ENCODE measurements at regions not wholly inside any gene's neighbourhood (a gene's known extent, or its start where the extent isn't known, plus 50 kb on each side); places are given as distances from the start of the nearest gene placed in this dataset.

DNA sequence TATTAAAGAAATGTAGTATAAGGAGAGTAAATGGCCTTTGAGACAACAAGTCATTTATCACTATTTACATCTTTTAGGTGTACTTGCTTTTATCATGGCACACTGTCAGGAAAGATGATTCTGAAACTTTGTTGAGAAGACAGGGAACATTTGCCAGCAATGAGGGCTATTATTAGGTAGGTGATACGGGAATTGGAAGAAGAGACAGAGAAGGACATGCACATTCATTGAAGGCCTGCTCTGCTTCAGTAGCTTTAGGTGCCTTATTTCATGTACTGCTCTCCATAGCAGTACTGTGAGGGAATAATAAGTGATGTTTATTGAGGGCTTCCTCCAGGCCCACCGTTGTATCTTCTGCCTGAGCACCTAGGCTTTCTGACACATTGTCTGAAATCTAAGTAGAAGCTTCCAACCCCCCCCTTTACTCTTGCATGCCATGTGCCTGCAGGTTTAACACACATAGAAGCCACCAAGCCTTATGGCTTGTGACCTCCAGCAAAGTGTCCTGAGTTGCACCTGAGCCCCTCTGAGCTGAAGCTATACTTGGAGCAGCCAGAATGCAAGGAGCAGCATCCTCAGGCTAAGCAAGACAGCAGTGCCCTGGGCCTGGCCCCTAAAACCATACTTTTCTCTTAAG is 275.2 kb upstream of the VLDLR start:
- DNase-seq (ENCODE audit: low read depth), result no peak
- no peak overlapping the region for H3K4me3 ChIP-seq (ENCODE audit: control insufficient read depth, low read depth, low read length)
- TF ChIP-seq, protein P1, sequence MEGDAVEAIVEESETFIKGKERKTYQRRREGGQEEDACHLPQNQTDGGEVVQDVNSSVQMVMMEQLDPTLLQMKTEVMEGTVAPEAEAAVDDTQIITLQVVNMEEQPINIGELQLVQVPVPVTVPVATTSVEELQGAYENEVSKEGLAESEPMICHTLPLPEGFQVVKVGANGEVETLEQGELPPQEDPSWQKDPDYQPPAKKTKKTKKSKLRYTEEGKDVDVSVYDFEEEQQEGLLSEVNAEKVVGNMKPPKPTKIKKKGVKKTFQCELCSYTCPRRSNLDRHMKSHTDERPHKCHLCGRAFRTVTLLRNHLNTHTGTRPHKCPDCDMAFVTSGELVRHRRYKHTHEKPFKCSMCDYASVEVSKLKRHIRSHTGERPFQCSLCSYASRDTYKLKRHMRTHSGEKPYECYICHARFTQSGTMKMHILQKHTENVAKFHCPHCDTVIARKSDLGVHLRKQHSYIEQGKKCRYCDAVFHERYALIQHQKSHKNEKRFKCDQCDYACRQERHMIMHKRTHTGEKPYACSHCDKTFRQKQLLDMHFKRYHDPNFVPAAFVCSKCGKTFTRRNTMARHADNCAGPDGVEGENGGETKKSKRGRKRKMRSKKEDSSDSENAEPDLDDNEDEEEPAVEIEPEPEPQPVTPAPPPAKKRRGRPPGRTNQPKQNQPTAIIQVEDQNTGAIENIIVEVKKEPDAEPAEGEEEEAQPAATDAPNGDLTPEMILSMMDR (conservative IDR thresholded peaks at IDR 0.05; ENCODE audit: control insufficient read depth, insufficient read depth, low read depth, low read length), result no peak

DNA sequence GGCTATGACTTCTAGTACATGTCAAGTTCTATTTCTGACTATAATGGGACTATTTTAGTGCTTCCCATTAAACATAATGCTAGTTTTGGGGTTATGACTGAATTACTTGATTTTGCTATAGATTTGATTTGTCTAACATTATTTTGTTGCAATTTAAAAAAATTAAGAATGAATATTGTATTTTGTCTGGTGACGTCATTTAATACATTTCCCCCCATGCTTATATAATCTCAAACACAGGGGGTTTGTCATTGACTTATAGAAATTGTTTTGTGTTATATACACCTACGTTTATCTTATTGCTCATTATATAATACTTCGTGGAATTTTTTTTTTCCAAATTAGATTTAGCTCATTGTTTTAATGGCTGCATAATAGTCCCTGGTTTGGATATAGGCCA is 270.3 kb upstream of the VLDLR start:
- no peak for DNase-seq (ENCODE audit: low read depth)
- H3K4me3 ChIP-seq (ENCODE audit: control insufficient read depth, low read depth, low read length), result no peak overlapping the region
- TF ChIP-seq, protein P1 (conservative IDR thresholded peaks at IDR 0.05; ENCODE audit: control insufficient read depth, insufficient read depth, low read depth, low read length), result no peak

DNA sequence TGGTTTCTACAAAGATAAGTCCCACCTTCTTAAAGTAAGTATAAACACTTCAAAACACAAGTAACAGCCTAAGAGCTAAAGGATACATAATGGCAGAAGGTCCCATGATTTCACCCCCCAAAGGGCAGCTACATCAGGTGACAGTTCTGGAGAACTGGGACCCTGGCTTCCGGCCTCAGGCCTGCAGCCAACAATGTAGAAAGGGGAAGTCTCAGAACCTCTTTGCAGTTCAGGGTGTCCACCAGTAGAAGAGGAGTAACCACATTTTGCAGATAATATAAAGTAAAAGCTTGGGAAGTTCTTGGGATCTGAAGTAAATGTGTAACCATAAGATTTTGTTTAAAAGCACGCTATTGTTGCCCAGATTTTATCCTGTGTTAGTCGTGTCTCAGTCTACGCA is 267.4 kb upstream of the VLDLR start:
- TF ChIP-seq, protein P1 (conservative IDR thresholded peaks at IDR 0.05; ENCODE audit: control insufficient read depth, insufficient read depth, low read depth, low read length), result no peak
- DNase-seq (ENCODE audit: low read depth), result no peak
- no peak overlapping the region for H3K4me3 ChIP-seq (ENCODE audit: control insufficient read depth, low read depth, low read length)

DNA sequence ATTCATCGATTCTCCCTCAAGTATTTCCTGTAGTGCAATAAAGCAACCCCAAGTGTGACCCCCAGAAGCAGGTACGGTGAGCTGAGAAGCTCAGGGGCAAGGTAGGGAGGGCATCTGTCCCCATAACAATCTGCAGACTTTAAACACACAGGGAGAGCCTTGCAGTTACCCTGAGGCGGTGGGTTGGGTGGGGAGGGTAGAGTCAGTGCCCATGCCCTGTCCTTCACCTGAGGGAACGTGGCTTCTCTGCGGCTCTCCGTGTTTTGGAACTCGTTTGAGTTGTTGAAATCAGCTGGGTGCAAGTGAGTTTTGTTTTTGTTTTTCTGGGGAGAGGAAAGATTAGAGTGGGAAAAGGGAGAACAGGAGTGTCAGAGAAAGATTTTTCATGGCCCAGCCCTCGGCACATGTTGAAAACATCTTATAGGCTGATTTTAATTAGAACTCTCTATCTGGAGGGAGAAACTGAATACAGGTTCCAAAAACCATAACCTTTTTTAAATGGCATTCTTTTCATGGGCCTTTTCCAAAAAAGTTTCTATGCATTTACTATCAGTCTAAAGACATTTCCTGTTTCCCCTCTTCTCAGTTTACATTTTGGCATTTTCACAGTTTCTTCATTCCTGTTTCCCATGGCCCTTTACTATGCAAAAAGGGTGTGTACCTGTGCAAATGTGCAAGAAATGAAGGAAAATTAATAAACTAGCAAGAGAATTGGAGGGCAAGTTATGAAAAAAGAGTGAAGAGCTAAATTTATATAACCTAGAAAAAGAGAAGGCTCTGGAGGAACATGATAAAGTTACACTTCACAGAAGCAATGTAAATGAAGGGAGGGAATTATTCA is 266.5 kb upstream of the VLDLR start:
- no peak for DNase-seq (ENCODE audit: low read depth)
- no peak overlapping the region for H3K4me3 ChIP-seq (ENCODE audit: control insufficient read depth, low read depth, low read length)
- TF ChIP-seq, protein P1 (conservative IDR thresholded peaks at IDR 0.05; ENCODE audit: control insufficient read depth, insufficient read depth, low read depth, low read length), result no peak

DNA sequence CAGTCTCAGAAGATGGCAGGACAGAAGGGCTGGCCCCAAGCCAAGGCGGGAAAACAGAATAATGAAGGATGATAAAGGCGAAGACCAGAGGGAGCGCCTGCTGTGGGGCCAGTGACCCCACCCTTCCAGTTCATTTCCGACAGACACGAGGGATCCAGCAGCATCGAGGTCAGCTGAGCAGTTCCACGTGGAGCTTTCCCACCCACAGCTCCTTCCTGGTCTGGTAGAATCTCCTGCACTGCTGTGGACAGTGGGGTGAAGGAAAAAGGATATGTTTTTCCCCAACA is 265.9 kb upstream of the VLDLR start:
- H3K4me3 ChIP-seq (ENCODE audit: control insufficient read depth, low read depth, low read length), result no peak overlapping the region
- no peak for DNase-seq (ENCODE audit: low read depth)
- TF ChIP-seq, protein P1 (conservative IDR thresholded peaks at IDR 0.05; ENCODE audit: control insufficient read depth, insufficient read depth, low read depth, low read length), result no peak

DNA sequence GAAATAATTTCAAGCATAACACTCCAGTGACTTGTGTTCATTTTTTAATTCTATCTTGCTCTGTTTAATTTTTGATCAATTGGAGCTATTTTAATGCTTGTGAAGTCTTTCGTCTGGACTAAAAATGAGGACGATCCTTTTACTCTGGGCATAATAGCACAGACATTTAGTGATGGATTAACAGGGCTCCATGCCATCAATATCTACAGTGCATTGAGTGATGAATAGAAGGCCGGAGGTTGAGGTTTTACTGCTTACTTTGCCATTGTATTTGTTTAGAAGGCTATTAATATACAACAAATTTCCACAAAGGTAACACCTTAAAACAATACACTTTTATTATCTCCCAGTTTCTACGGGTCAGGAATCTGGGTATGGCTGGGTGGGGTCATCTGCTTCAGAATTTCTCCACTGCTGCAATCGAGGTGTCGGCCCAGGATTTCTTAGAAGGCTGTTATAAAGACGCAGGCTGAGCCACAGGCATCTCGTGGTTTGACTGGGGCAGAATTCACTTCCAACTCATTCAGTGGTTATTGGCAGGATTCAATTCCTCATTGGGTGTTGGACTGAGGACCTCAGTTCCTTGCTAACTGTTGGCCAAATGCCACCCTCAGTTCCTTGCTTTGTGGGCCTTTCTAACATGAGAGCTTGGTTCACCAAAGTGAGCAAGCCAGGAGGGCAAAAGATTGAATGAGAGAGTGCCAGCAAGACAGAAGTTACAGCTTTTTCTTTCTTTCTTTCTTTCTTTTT is 265.4 kb upstream of the VLDLR start:
- no peak for DNase-seq (ENCODE audit: low read depth)
- no peak overlapping the region for H3K4me3 ChIP-seq (ENCODE audit: control insufficient read depth, low read depth, low read length)
- TF ChIP-seq, protein P1 (conservative IDR thresholded peaks at IDR 0.05; ENCODE audit: control insufficient read depth, insufficient read depth, low read depth, low read length), result no peak
